IMR-90 (cell line): ENCODE measurements at regions not wholly inside any gene's neighbourhood (a gene's known extent, or its start where the extent isn't known, plus 50 kb on each side); places are given as distances from the start of the nearest gene placed in this dataset.

Experiments used
- ATAC-seq: fragments of 200-7000 bp; cut with Tn5 transposase; 2 replicates; pipeline ENCODE4 v1.9.1; 2020; ENCODE audit warnings: low read depth, mild to moderate bottlenecking, moderate library complexity
- BruUV-seq: library from RNA; stranded (reverse); fragments of 400-500 nt; replicated peaks from 2 replicates; lab custom pipeline; 2021; lab: Mats Ljungman, UMichigan
- CTCF ChIA-PET: fragments of 300-600 bp; formaldehyde crosslinking; extraction: SDS; loops from one replicate; lab custom pipeline; 2021; ENCODE audit warnings: antibody characterized with exemption; lab: Yijun Ruan, JAX
- POLR2A ChIA-PET: fragments of 300-600 bp; sonication (Branson Sonifier 250); formaldehyde crosslinking; loops from one replicate; lab custom pipeline; 2022; ENCODE audit warnings: antibody characterized with exemption; ENCODE audit not compliant: unreplicated experiment; lab: Charles Lee
- DNase-seq: peaks from one replicate; pipeline ENCODE4 v3.0.0; 2013
- H2AFZ ChIP-seq: replicated peaks from 2 replicates; pipeline ENCODE3; 2013; ENCODE audit warnings: low read length, mild to moderate bottlenecking; ENCODE audit not compliant: poor library complexity
- H2AK5ac ChIP-seq: 2 replicates; pipeline ENCODE4 v1.6.1; 2013; ENCODE audit warnings: low read depth, low read length, inconsistent platforms
- H2AK9ac ChIP-seq: replicated peaks from 2 replicates; pipeline ENCODE3; 2013; ENCODE audit warnings: mild to moderate bottlenecking, low read depth, low read length, moderate library complexity; ENCODE audit not compliant: poor library complexity
- H2BK120ac ChIP-seq: 2 replicates; pipeline ENCODE4 v1.6.1; 2013; ENCODE audit warnings: low read depth, low read length, inconsistent platforms
- H2BK15ac ChIP-seq: 3 replicates; pipeline ENCODE4 v1.6.1; 2013; ENCODE audit warnings: low read depth, low read length, inconsistent platforms
- H2BK20ac ChIP-seq: 2 replicates; pipeline ENCODE4 v1.6.1; 2013; ENCODE audit warnings: low read depth, mild to moderate bottlenecking, inconsistent platforms, low read length, moderate library complexity
- H2BK5ac ChIP-seq: 2 replicates; pipeline ENCODE4 v1.6.1; 2013; ENCODE audit warnings: mild to moderate bottlenecking, low read depth, low read length, inconsistent platforms; ENCODE audit not compliant: poor library complexity, severe bottlenecking
- H3K14ac ChIP-seq: replicated peaks from 2 replicates; pipeline ENCODE4 v1.6.1; 2013; ENCODE audit warnings: low read depth, low read length, inconsistent platforms
- H3K18ac ChIP-seq: 2 replicates; pipeline ENCODE4 v1.6.1; 2013; ENCODE audit warnings: low read depth, low read length, control low read depth
- H3K23ac ChIP-seq: 2 replicates; pipeline ENCODE4 v1.6.1; 2013; ENCODE audit warnings: low read depth, low read length, inconsistent platforms
- H3K27ac ChIP-seq: 2 replicates; pipeline ENCODE4 v1.5.1; 2013; ENCODE audit warnings: mild to moderate bottlenecking, control low read depth, low read length; ENCODE audit not compliant: insufficient read depth
- H3K27me3 ChIP-seq: 2 replicates; pipeline ENCODE4 v1.6.1; 2013; ENCODE audit warnings: low read length; ENCODE audit not compliant: control insufficient read depth, insufficient read depth
- H3K36me3 ChIP-seq: 2 replicates; pipeline ENCODE4 v1.6.1; 2013; ENCODE audit warnings: low read length, mixed read lengths; ENCODE audit not compliant: control insufficient read depth, insufficient read depth
- H3K4ac ChIP-seq: 2 replicates; pipeline ENCODE4 v1.6.1; 2013; ENCODE audit warnings: low read depth, low read length, inconsistent platforms
- H3K4me1 ChIP-seq: 2 replicates; pipeline ENCODE4 v1.6.1; 2013; ENCODE audit warnings: low read length, mixed read lengths; ENCODE audit not compliant: control insufficient read depth, insufficient read depth
- H3K4me2 ChIP-seq: 2 replicates; pipeline ENCODE4 v1.6.1; 2013; ENCODE audit warnings: low read depth, mild to moderate bottlenecking, control low read depth, low read length, moderate library complexity
- H3K4me3 ChIP-seq: 2 replicates; pipeline ENCODE4 v1.5.1; 2013; ENCODE audit warnings: low read depth, mild to moderate bottlenecking, control low read depth, low read length, moderate library complexity; ENCODE audit not compliant: insufficient read depth
- H3K56ac ChIP-seq: 2 replicates; pipeline ENCODE4 v1.6.1; 2013; ENCODE audit warnings: low read length, inconsistent platforms; ENCODE audit not compliant: insufficient read depth; ENCODE audit errors: extremely low read depth
- H3K79me1 ChIP-seq, 2 experiments: 2 replicates each; pipeline ENCODE4 v1.6.1; 2013; ENCODE audit warnings: low read length in 2 of 2, inconsistent platforms in 1 of 2, low read depth in 1 of 2
- H3K9ac ChIP-seq: 2 replicates; pipeline ENCODE4 v1.6.1; 2013; ENCODE audit warnings: low read depth, low read length, control low read depth
- H3K9me1 ChIP-seq: 2 replicates; pipeline ENCODE4 v1.6.1; 2013; ENCODE audit warnings: low read length, inconsistent platforms; ENCODE audit not compliant: insufficient read depth
- H3K9me3 ChIP-seq: 2 replicates; pipeline ENCODE4 v1.6.1; 2013; ENCODE audit warnings: low read length; ENCODE audit not compliant: control insufficient read depth, insufficient read depth
- H4K20me1 ChIP-seq: 2 replicates; pipeline ENCODE4 v1.6.1; 2013; ENCODE audit warnings: low read length, inconsistent platforms; ENCODE audit not compliant: insufficient read depth
- H4K5ac ChIP-seq: 2 replicates; pipeline ENCODE4 v1.6.1; 2013; ENCODE audit warnings: mild to moderate bottlenecking, low read depth, low read length, control low read depth
- H4K8ac ChIP-seq, 2 experiments: 2 replicates each; pipeline ENCODE4 v1.6.1; 2013; ENCODE audit warnings: low read depth in 2 of 2, low read length in 2 of 2, control low read depth in 1 of 2, inconsistent platforms in 1 of 2
- H4K91ac ChIP-seq: 2 replicates; pipeline ENCODE4 v1.6.1; 2013; ENCODE audit warnings: low read depth, low read length, inconsistent platforms; ENCODE audit not compliant: insufficient read depth
- BHLHE40 ChIP-seq: fragments of 150-350 bp; IDR thresholded peaks from 2 replicates; pipeline ENCODE4 v1.6.1; 2016; ENCODE audit warnings: mild to moderate bottlenecking, low read depth, low read length
- CEBPB ChIP-seq: IDR thresholded peaks from 2 replicates; pipeline ENCODE4 v1.6.1; 2012; ENCODE audit warnings: low read depth, low read length, improper control_type of control experiment
- CTCF ChIP-seq: conservative IDR thresholded peaks from 2 replicates; pipeline ENCODE4 v1.5.1; 2012; ENCODE audit warnings: mild to moderate bottlenecking, low read depth, low read length, improper control_type of control experiment
- FOS ChIP-seq: fragments of 150-350 bp; IDR thresholded peaks from 2 replicates; pipeline ENCODE4 v1.6.1; 2016; ENCODE audit warnings: low read depth, low read length
- MAFK ChIP-seq: IDR thresholded peaks from 2 replicates; pipeline ENCODE4 v1.6.1; 2012; ENCODE audit warnings: low read depth, low read length, improper control_type of control experiment
- MXI1 ChIP-seq: IDR thresholded peaks from 2 replicates; pipeline ENCODE4 v1.6.1; 2012; ENCODE audit warnings: low read depth, mild to moderate bottlenecking, low read length, moderate library complexity, borderline replicate concordance
- NFE2L2 ChIP-seq: fragments of 150-350 bp; IDR thresholded peaks from 2 replicates; pipeline ENCODE4 v1.6.1; 2016; ENCODE audit warnings: low read depth, mild to moderate bottlenecking, low read length
- POLR2A ChIP-seq: IDR thresholded peaks from 2 replicates; pipeline ENCODE4 v1.6.1; 2012; ENCODE audit warnings: mild to moderate bottlenecking, low read depth, low read length
- RFX5 ChIP-seq: IDR thresholded peaks from 2 replicates; pipeline ENCODE4 v1.8.0; 2012; ENCODE audit warnings: low read depth, mild to moderate bottlenecking, low read length, moderate library complexity
- SMC3 ChIP-seq: fragments of 150-350 bp; IDR thresholded peaks from 2 replicates; pipeline ENCODE4 v1.6.1; 2016; ENCODE audit warnings: low read depth, mild to moderate bottlenecking, antibody characterized with exemption, low read length, moderate library complexity
- USF2 ChIP-seq: fragments of 150-350 bp; IDR thresholded peaks from 2 replicates; pipeline ENCODE4 v1.6.1; 2017; ENCODE audit warnings: mild to moderate bottlenecking, antibody characterized with exemption, low read length, low read depth
- WGBS, 2 experiments: methylation state at CpG; one replicate each; pipeline versions ENCODE4 v1.1.5 to v1.1.7; 2013; ENCODE audit warnings: missing lambda C conversion rate in 2 of 2; ENCODE audit not compliant: insufficient read length in 1 of 2; ENCODE audit errors: extremely low coverage in 2 of 2; 5-methylcytosine and 5-hydroxymethylcytosine counted together
- dilution Hi-C: fragments of 300-500 bp; cut with HindIII; formaldehyde crosslinking; loops from one replicate; pipeline ENCODE4 v1.14.3; 2018; ENCODE audit warnings: low sequenced_read_pairs; ENCODE audit not compliant: unreplicated experiment
- in situ Hi-C: fragments of 300-500 bp; cut with MboI; formaldehyde crosslinking; loops from 3 replicates; pipeline ENCODE4 v1.14.3; 2019; ENCODE audit warnings: low sequenced_read_pairs, inconsistent platforms, mixed read lengths
- intact Hi-C: fragments of 100-400 bp; cut with micrococcal nuclease; formaldehyde crosslinking; loops from 2 replicates; pipeline ENCODE4 v1.10.0; 2022
- TF ChIP-seq, protein P1 (sequence below): fragments of 150-350 bp; IDR thresholded peaks from 2 replicates; pipeline ENCODE4 v1.6.1; 2016; ENCODE audit warnings: low read depth, mild to moderate bottlenecking, low read length, moderate library complexity, borderline replicate concordance

GRCh38 chr1:238296371-238296770 is 405.6 kb upstream of the ZP4 start:
- Histone ChIP-seq H3K4me1 (no peaks in the 10 kb centered on the region), H2AK9ac (no peak overlapping the region), H4K8ac (no peak overlapping the region), H4K20me1 (no peaks in the 10 kb centered on the region), H3K36me3 (no peaks in the 10 kb centered on the region), H2BK20ac (no peak overlapping the region), H4K91ac (no peak overlapping the region), H2BK5ac (no peak overlapping the region), H3K79me1 (no peaks in the 10 kb centered on the region), H3K9me1 (no peaks in the 10 kb centered on the region), H3K4ac (no peak overlapping the region), H3K23ac (no peak overlapping the region), H3K27me3 (no peaks in the 10 kb centered on the region), H3K9ac (no peak overlapping the region), H3K9me3 (peaks cover 4% of the 10 kb centered on the region; the same call in 1 of the 2 replicates), H2BK15ac (no peak overlapping the region), H3K56ac (no peak overlapping the region), H2AFZ (no peak overlapping the region), H3K4me2 (no peak overlapping the region), H4K5ac (no peak overlapping the region), H2AK5ac (no peak overlapping the region), H3K4me3 (no peak overlapping the region), H3K14ac (no peak overlapping the region), H3K18ac (no peak overlapping the region), H3K27ac (no peak overlapping the region), H2BK120ac (no peak overlapping the region)
- no CpG with 5 or more reads among the region's 7 CpGs for WGBS, 2 experiments
- no TSS peak for BruUV-seq
- DNase-seq: no peak
- TF ChIP-seq NFE2L2: no peak
- TF ChIP-seq MAFK: no peak
- no peak for TF ChIP-seq SMC3
- no peak for TF ChIP-seq CTCF
- TF ChIP-seq BHLHE40: no peak
- TF ChIP-seq USF2: no peak
- TF ChIP-seq, protein P1, sequence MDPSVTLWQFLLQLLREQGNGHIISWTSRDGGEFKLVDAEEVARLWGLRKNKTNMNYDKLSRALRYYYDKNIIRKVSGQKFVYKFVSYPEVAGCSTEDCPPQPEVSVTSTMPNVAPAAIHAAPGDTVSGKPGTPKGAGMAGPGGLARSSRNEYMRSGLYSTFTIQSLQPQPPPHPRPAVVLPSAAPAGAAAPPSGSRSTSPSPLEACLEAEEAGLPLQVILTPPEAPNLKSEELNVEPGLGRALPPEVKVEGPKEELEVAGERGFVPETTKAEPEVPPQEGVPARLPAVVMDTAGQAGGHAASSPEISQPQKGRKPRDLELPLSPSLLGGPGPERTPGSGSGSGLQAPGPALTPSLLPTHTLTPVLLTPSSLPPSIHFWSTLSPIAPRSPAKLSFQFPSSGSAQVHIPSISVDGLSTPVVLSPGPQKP: no peak
- TF ChIP-seq MXI1: no peak
- no peak for TF ChIP-seq RFX5
- no peak for TF ChIP-seq FOS
- TF ChIP-seq POLR2A: no peak
- TF ChIP-seq CEBPB: no peak
- in situ Hi-C loops (no loop called here), dilution Hi-C loops (no loop called here), intact Hi-C loops (no loop called here)
- ChIA-PET CTCF (no interaction called here), POLR2A (no interaction called here)
- ATAC-seq: no peak
